A673 (cell line): ENCODE measurements at regions not wholly inside any gene's neighbourhood (a gene's known extent, or its start where the extent isn't known, plus 50 kb on each side); places are given as distances from the start of the nearest gene placed in this dataset.
"Not testable (repeated sequence)": the region's sequence is repeated elsewhere in the genome, so short reads cannot be mapped to it uniquely, and the experiment has no call there.

Experiments
- BruUV-seq: library from RNA; stranded (reverse); fragments of 400-500 nt; replicated peaks from 2 replicates; lab custom pipeline; 2021; lab: Mats Ljungman, UMichigan
- CTCF ChIA-PET: fragments of 300-600 bp; sonication (Branson Sonifier 250); formaldehyde crosslinking; loops from one replicate; lab custom pipeline; 2022; ENCODE audit warnings: antibody characterized with exemption; lab: Charles Lee
- POLR2A ChIA-PET: fragments of 300-600 bp; sonication (Branson Sonifier 250); formaldehyde crosslinking; loops from one replicate; lab custom pipeline; 2022; ENCODE audit warnings: antibody characterized with exemption; ENCODE audit not compliant: low non-redundant PET; lab: Charles Lee
- DNase-seq: peaks from one replicate; pipeline ENCODE4 v3.0.0-alpha.2; 2015; ENCODE audit warnings: low spot score
- H3K27ac ChIP-seq: fragments of 200-600 bp; sonication (generic); 2 replicates; pipeline ENCODE4 v1.5.1; 2016; ENCODE audit warnings: mixed run types, low read depth, mild to moderate bottlenecking, mixed read lengths, antibody characterized with exemption, low read length; ENCODE audit not compliant: poor library complexity, severe bottlenecking
- H3K27me3 ChIP-seq: fragments of 200-600 bp; sonication (generic); replicated peaks from 2 replicates; pipeline ENCODE4 v1.6.1; 2017; ENCODE audit warnings: mixed run types, low read depth, mild to moderate bottlenecking, mixed read lengths, antibody characterized with exemption, low read length; ENCODE audit not compliant: insufficient read depth, poor library complexity
- H3K36me3 ChIP-seq: fragments of 200-600 bp; sonication (generic); 2 replicates; pipeline ENCODE4 v1.6.1; 2016; ENCODE audit warnings: mixed run types, mild to moderate bottlenecking, mixed read lengths, antibody characterized with exemption, low read length; ENCODE audit not compliant: insufficient read depth, poor library complexity, severe bottlenecking
- H3K4me1 ChIP-seq: fragments of 200-600 bp; sonication (generic); 2 replicates; pipeline ENCODE4 v1.6.1; 2017; ENCODE audit warnings: mixed run types, mild to moderate bottlenecking, mixed read lengths, antibody characterized with exemption, low read length; ENCODE audit not compliant: insufficient read depth, poor library complexity, severe bottlenecking
- H3K4me3 ChIP-seq: fragments of 200-600 bp; sonication (generic); 2 replicates; pipeline ENCODE4 v1.5.1; 2016; ENCODE audit warnings: low read depth, mixed run types, mild to moderate bottlenecking, mixed read lengths, low read length; ENCODE audit not compliant: poor library complexity, severe bottlenecking
- H3K9me3 ChIP-seq: fragments of 200-600 bp; sonication (generic); 2 replicates; pipeline ENCODE4 v1.6.1; 2016; ENCODE audit warnings: mixed run types, low read depth, mild to moderate bottlenecking, mixed read lengths, antibody characterized with exemption, low read length; ENCODE audit not compliant: poor library complexity, severe bottlenecking
- intact Hi-C: fragments of 100-400 bp; cut with micrococcal nuclease; formaldehyde crosslinking; loops from one replicate; pipeline ENCODE4 v1.10.0; 2022; ENCODE audit not compliant: unreplicated experiment

DNA sequence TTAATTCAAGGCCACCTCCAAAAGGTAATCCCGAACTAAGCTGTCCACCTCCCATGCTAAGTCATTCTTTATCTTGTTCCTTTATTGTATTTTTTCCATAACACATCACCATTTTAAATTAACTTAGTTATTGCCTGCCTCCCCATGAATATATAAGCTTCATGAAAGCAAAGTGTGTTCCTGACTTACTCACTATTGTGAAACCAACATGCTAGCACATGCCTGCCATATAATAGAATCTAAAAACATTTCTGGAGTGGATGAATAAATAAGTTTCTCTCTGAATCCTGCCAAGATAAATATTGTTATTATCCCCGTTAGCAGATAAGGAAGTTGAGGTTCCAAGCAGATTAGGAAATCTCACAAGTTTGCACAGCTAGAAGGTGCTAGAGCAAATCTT is 98.7 kb upstream of the RRN3 start:
- H3K36me3 ChIP-seq, H3K9me3 ChIP-seq, DNase-seq, H3K4me1 ChIP-seq, POLR2A ChIA-PET, BruUV-seq, CTCF ChIA-PET, intact Hi-C loops, H3K27me3 ChIP-seq, H3K27ac ChIP-seq, H3K4me3 ChIP-seq: not testable (repeated sequence)

DNA sequence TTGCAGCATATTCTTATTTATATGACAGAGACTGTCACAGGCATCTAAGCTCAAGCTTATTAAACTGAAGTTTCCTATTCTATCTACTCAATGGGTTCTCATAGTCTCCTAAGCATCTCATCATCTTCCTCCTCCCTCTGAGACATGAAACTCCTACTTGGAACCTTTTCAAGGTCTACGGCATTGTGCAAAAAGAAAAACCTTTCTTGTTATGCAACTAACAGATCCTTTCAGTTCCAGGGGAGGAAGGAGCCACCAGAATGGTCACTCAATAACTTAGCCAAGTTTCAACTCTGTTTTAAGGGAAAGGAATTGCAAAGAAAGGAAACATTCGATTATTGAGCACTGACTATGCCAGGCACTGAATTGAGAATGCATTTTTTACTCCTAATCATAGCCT is 98.1 kb upstream of the RRN3 start:
- intact Hi-C loops, H3K27me3 ChIP-seq, POLR2A ChIA-PET, CTCF ChIA-PET, H3K4me1 ChIP-seq, DNase-seq, H3K4me3 ChIP-seq, H3K9me3 ChIP-seq, H3K36me3 ChIP-seq, H3K27ac ChIP-seq, BruUV-seq: not testable (repeated sequence)

DNA sequence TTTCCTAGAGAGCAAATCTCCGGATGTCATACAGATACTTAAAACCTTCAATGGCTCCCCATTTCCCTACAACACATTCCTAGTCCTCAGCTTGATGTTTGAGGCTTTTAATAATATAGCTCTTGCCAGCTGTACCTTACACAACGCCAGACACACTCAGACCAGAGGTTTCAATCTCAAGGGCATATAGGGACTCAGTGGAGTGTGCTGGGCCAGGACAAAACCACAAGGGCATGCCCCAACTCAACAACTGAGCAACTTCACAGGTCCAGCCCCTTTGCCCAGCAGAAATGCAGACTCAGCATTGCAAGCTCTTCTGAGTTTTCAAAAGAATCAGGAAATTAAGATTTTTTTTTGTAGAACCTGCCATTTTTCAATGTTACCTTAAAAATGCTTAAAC is 95.4 kb upstream of the RRN3 start:
- H3K27ac ChIP-seq, POLR2A ChIA-PET, H3K4me1 ChIP-seq, H3K36me3 ChIP-seq, intact Hi-C loops, DNase-seq, CTCF ChIA-PET, H3K9me3 ChIP-seq, H3K27me3 ChIP-seq, H3K4me3 ChIP-seq, BruUV-seq: not testable (repeated sequence)
